ENCODE measurements at regions not wholly inside any gene's neighbourhood (a gene's known extent, or its start where the extent isn't known, plus 50 kb on each side); places are given as distances from the start of the nearest gene placed in this dataset.

GRCh38 chr13:34124666-34125306, 306.8 kb downstream of the RFC3 start:
- no peak overlapping the region for H2BK120ac ChIP-seq (ENCODE audit: insufficient read depth, low read length, poor library complexity)
- H2BK5ac ChIP-seq (ENCODE audit: low read depth, low read length, poor library complexity): no peak overlapping the region
- H3K79me1 ChIP-seq (ENCODE audit: low read length): no peaks in the 10 kb centered on the region
- H4K8ac ChIP-seq (ENCODE audit: low read depth, low read length): no peak overlapping the region
- no peak overlapping the region for H3K4me2 ChIP-seq (ENCODE audit: low read length)
- H3K9me3 ChIP-seq (ENCODE audit: insufficient read depth, low read depth, low read length): no peaks in the 10 kb centered on the region
- H3K9ac ChIP-seq (ENCODE audit: low read length): no peak overlapping the region
- no CpG with 5 or more reads among the region's 3 CpGs for WGBS (ENCODE audit: extremely low coverage, insufficient coverage, insufficient read length)
- no peak overlapping the region for H3K4ac ChIP-seq (ENCODE audit: low read depth, low read length)
- no peak overlapping the region for H4K91ac ChIP-seq (ENCODE audit: low read depth, low read length)
- no peak overlapping the region for H2BK12ac ChIP-seq (ENCODE audit: low read length)
- H3K36me3 ChIP-seq (ENCODE audit: control insufficient read depth in 1 of 2, insufficient read depth in 2 of 2, low read length in 2 of 2): no peaks in the 10 kb centered on the region
- no peaks in the 10 kb centered on the region for H3K4me1 ChIP-seq (ENCODE audit: control insufficient read depth in 1 of 2, insufficient read depth in 2 of 2, low read length in 2 of 2)
- no peak overlapping the region for H2AFZ ChIP-seq (ENCODE audit: insufficient read depth, low read length, poor library complexity)
- H3K79me2 ChIP-seq (ENCODE audit: control insufficient read depth, insufficient read depth, low read length, poor library complexity): no peaks in the 10 kb centered on the region
- no peak overlapping the region for H4K12ac ChIP-seq (ENCODE audit: low read depth, low read length)
- H3K18ac ChIP-seq (ENCODE audit: low read length): no peak overlapping the region
- H3K14ac ChIP-seq (ENCODE audit: low read length): no peak overlapping the region
- no peak overlapping the region for H3K23ac ChIP-seq (ENCODE audit: low read length)
- DNase-seq: no peak
- H2AK5ac ChIP-seq (ENCODE audit: low read length): no peak overlapping the region
- H3K4me3 ChIP-seq (ENCODE audit: low read depth, low read length): no peak overlapping the region
- H3K27me3 ChIP-seq (ENCODE audit: insufficient read depth, low read length): no peaks in the 10 kb centered on the region
- no peak overlapping the region for H3K27ac ChIP-seq (ENCODE audit: low read depth, low read length)

- Histone ChIP-seq H3K79me1 (ENCODE audit: low read length) (no peaks in the 10 kb centered on the region), H4K12ac (ENCODE audit: low read depth, low read length) (no peak overlapping the region), H3K4ac (ENCODE audit: low read depth, low read length) (no peak overlapping the region), H4K8ac (ENCODE audit: low read depth, low read length) (no peak overlapping the region), H3K27me3 (ENCODE audit: insufficient read depth, low read length) (no peaks in the 10 kb centered on the region), H3K4me2 (ENCODE audit: low read length) (no peak overlapping the region), H3K9me3 (ENCODE audit: insufficient read depth, low read depth, low read length) (no peaks in the 10 kb centered on the region), H2BK12ac (ENCODE audit: low read length) (no peak overlapping the region), H3K23ac (ENCODE audit: low read length) (no peak overlapping the region), H3K36me3 (ENCODE audit: control insufficient read depth in 1 of 2, insufficient read depth in 2 of 2, low read length in 2 of 2) (no peaks in the 10 kb centered on the region), H3K79me2 (ENCODE audit: control insufficient read depth, insufficient read depth, low read length, poor library complexity) (no peaks in the 10 kb centered on the region), H3K9ac (ENCODE audit: low read length) (no peak overlapping the region), H2AFZ (ENCODE audit: insufficient read depth, low read length, poor library complexity) (no peak overlapping the region), H2AK5ac (ENCODE audit: low read length) (no peak overlapping the region), H2BK120ac (ENCODE audit: insufficient read depth, low read length, poor library complexity) (no peak overlapping the region), H3K27ac (ENCODE audit: low read depth, low read length) (no peak overlapping the region), H3K18ac (ENCODE audit: low read length) (no peak overlapping the region), H3K4me1 (ENCODE audit: control insufficient read depth in 1 of 2, insufficient read depth in 2 of 2, low read length in 2 of 2) (no peaks in the 10 kb centered on the region), H2BK5ac (ENCODE audit: low read depth, low read length, poor library complexity) (no peak overlapping the region), H3K14ac (ENCODE audit: low read length) (no peak overlapping the region), H3K4me3 (ENCODE audit: low read depth, low read length) (no peak overlapping the region), H4K91ac (ENCODE audit: low read depth, low read length) (no peak overlapping the region)
- no CpG with 5 or more reads among the region's 4 CpGs for WGBS (ENCODE audit: extremely low coverage, insufficient coverage, insufficient read length)
- DNase-seq: no peak
Measured at GRCh38 chr13:34127523-34127922, 309.6 kb downstream of the RFC3 start.

GRCh38 chr13:34128661-34129060, 310.7 kb downstream of the RFC3 start:
- H3K27me3 ChIP-seq (ENCODE audit: insufficient read depth, low read length): no peaks in the 10 kb centered on the region
- H3K4me3 ChIP-seq (ENCODE audit: low read depth, low read length): no peak overlapping the region
- no peak overlapping the region for H3K18ac ChIP-seq (ENCODE audit: low read length)
- no peak overlapping the region for H4K91ac ChIP-seq (ENCODE audit: low read depth, low read length)
- no peaks in the 10 kb centered on the region for H3K79me1 ChIP-seq (ENCODE audit: low read length)
- no peak overlapping the region for H3K4ac ChIP-seq (ENCODE audit: low read depth, low read length)
- H3K9me3 ChIP-seq (ENCODE audit: insufficient read depth, low read depth, low read length): no peaks in the 10 kb centered on the region
- H2AFZ ChIP-seq (ENCODE audit: insufficient read depth, low read length, poor library complexity): no peak overlapping the region
- H3K4me1 ChIP-seq (ENCODE audit: control insufficient read depth in 1 of 2, insufficient read depth in 2 of 2, low read length in 2 of 2): no peaks in the 10 kb centered on the region
- H3K23ac ChIP-seq (ENCODE audit: low read length): no peak overlapping the region
- no peak overlapping the region for H3K14ac ChIP-seq (ENCODE audit: low read length)
- no peak overlapping the region for H2BK5ac ChIP-seq (ENCODE audit: low read depth, low read length, poor library complexity)
- no peak overlapping the region for H4K12ac ChIP-seq (ENCODE audit: low read depth, low read length)
- DNase-seq: peak; percentile 21 to 83
- no peak overlapping the region for H4K8ac ChIP-seq (ENCODE audit: low read depth, low read length)
- no peak overlapping the region for H3K9ac ChIP-seq (ENCODE audit: low read length)
- no peak overlapping the region for H2BK120ac ChIP-seq (ENCODE audit: insufficient read depth, low read length, poor library complexity)
- H3K27ac ChIP-seq (ENCODE audit: low read depth, low read length): no peak overlapping the region
- no peak overlapping the region for H2AK5ac ChIP-seq (ENCODE audit: low read length)
- no peaks in the 10 kb centered on the region for H3K36me3 ChIP-seq (ENCODE audit: control insufficient read depth in 1 of 2, insufficient read depth in 2 of 2, low read length in 2 of 2)
- no peaks in the 10 kb centered on the region for H3K79me2 ChIP-seq (ENCODE audit: control insufficient read depth, insufficient read depth, low read length, poor library complexity)
- no peak overlapping the region for H3K4me2 ChIP-seq (ENCODE audit: low read length)
- no peak overlapping the region for H2BK12ac ChIP-seq (ENCODE audit: low read length)
- no CpG with 5 or more reads among the region's 3 CpGs for WGBS (ENCODE audit: extremely low coverage, insufficient coverage, insufficient read length)

- H2BK120ac ChIP-seq (ENCODE audit: insufficient read depth, low read length, poor library complexity): no peak overlapping the region
- no peaks in the 10 kb centered on the region for H3K36me3 ChIP-seq (ENCODE audit: control insufficient read depth in 1 of 2, insufficient read depth in 2 of 2, low read length in 2 of 2)
- H3K14ac ChIP-seq (ENCODE audit: low read length): no peak overlapping the region
- H3K4ac ChIP-seq (ENCODE audit: low read depth, low read length): no peak overlapping the region
- no peak overlapping the region for H2BK12ac ChIP-seq (ENCODE audit: low read length)
- no peaks in the 10 kb centered on the region for H3K79me1 ChIP-seq (ENCODE audit: low read length)
- no peak overlapping the region for H2AK5ac ChIP-seq (ENCODE audit: low read length)
- H3K18ac ChIP-seq (ENCODE audit: low read length): no peak overlapping the region
- no peaks in the 10 kb centered on the region for H3K79me2 ChIP-seq (ENCODE audit: control insufficient read depth, insufficient read depth, low read length, poor library complexity)
- H4K91ac ChIP-seq (ENCODE audit: low read depth, low read length): no peak overlapping the region
- H2BK5ac ChIP-seq (ENCODE audit: low read depth, low read length, poor library complexity): no peak overlapping the region
- H3K27me3 ChIP-seq (ENCODE audit: insufficient read depth, low read length): no peaks in the 10 kb centered on the region
- no peaks in the 10 kb centered on the region for H3K9me3 ChIP-seq (ENCODE audit: insufficient read depth, low read depth, low read length)
- H3K23ac ChIP-seq (ENCODE audit: low read length): no peak overlapping the region
- no peak overlapping the region for H2AFZ ChIP-seq (ENCODE audit: insufficient read depth, low read length, poor library complexity)
- H4K12ac ChIP-seq (ENCODE audit: low read depth, low read length): no peak overlapping the region
- H4K8ac ChIP-seq (ENCODE audit: low read depth, low read length): no peak overlapping the region
- H3K4me3 ChIP-seq (ENCODE audit: low read depth, low read length): no peak overlapping the region
- H3K9ac ChIP-seq (ENCODE audit: low read length): no peak overlapping the region
- no peak for DNase-seq
- no peak overlapping the region for H3K27ac ChIP-seq (ENCODE audit: low read depth, low read length)
- H3K4me2 ChIP-seq (ENCODE audit: low read length): no peak overlapping the region
- no peaks in the 10 kb centered on the region for H3K4me1 ChIP-seq (ENCODE audit: control insufficient read depth in 1 of 2, insufficient read depth in 2 of 2, low read length in 2 of 2)
Measured at GRCh38 chr13:34129436-34129835, 311.5 kb downstream of the RFC3 start.

Measured in trophoblast cell (in vitro differentiated cells and primary cell).